Ovary (tissue), 3 donors: ENCODE measurements at regions not wholly inside any gene's neighbourhood (a gene's known extent, or its start where the extent isn't known, plus 50 kb on each side); places are given as distances from the start of the nearest gene placed in this dataset.

ENCODE experiments used
- POLR2A ChIP-seq: fragments of 450-650 bp; IDR thresholded peaks from one replicate; pipeline ENCODE4 v1.6.1; 2017; ENCODE audit warnings: antibody characterized with exemption, mild to moderate bottlenecking, moderate library complexity
- TF ChIP-seq, protein P1 (sequence below), 3 donors: fragments of 450-650 bp in 2 of 3; fragments of 200-600 bp in 1 of 3; IDR thresholded peaks; one replicate each; pipeline versions ENCODE4 v1.5.1 to v1.8.0; 2016 to 2022; ENCODE audit warnings: antibody characterized with exemption in 3 of 3, mild to moderate bottlenecking in 1 of 3
- donor health status: DM: no; HTN: no; CAD: no.

DNA sequence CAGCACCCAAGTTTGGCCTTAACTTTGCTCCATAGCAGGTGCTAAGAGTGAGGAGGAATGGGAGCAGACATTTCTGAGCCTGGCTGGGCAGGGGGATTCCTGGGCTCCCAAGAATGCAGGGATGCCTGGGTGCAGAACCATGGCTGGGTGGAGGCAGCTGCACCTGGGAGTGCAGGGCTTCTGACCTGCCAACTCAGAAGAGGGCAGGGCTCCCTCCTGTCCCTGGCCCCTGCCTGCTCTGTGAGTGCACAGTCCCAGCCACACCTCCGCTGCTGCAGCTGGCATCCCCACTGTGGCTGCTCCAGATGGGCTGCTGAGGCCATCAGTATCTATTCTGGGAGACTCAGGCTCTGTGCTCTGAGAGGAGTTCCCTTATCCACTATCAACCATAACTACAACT, 747.4 kb upstream of the VSTM2A start:
- TF ChIP-seq, protein P1, sequence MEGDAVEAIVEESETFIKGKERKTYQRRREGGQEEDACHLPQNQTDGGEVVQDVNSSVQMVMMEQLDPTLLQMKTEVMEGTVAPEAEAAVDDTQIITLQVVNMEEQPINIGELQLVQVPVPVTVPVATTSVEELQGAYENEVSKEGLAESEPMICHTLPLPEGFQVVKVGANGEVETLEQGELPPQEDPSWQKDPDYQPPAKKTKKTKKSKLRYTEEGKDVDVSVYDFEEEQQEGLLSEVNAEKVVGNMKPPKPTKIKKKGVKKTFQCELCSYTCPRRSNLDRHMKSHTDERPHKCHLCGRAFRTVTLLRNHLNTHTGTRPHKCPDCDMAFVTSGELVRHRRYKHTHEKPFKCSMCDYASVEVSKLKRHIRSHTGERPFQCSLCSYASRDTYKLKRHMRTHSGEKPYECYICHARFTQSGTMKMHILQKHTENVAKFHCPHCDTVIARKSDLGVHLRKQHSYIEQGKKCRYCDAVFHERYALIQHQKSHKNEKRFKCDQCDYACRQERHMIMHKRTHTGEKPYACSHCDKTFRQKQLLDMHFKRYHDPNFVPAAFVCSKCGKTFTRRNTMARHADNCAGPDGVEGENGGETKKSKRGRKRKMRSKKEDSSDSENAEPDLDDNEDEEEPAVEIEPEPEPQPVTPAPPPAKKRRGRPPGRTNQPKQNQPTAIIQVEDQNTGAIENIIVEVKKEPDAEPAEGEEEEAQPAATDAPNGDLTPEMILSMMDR (IDR thresholded peaks at IDR 0.05): no peak
- TF ChIP-seq POLR2A: no peak
